Neural progenitor cell (in vitro differentiated cells): ENCODE measurements at regions not wholly inside any gene's neighbourhood (a gene's known extent, or its start where the extent isn't known, plus 50 kb on each side); places are given as distances from the start of the nearest gene placed in this dataset.

Experiments used
- EZH2phosphoT487 ChIP-seq: fragments of 200-600 bp; sonication (generic); IDR thresholded peaks from 2 replicates; pipeline ENCODE4 v1.6.1; 2017; ENCODE audit warnings: antibody characterized with exemption
- TF ChIP-seq, protein P1 (sequence below): fragments of 200-600 bp; sonication (generic); IDR thresholded peaks from 2 replicates; pipeline ENCODE4 v1.5.1; 2017; ENCODE audit warnings: antibody characterized with exemption, mild to moderate bottlenecking

DNA sequence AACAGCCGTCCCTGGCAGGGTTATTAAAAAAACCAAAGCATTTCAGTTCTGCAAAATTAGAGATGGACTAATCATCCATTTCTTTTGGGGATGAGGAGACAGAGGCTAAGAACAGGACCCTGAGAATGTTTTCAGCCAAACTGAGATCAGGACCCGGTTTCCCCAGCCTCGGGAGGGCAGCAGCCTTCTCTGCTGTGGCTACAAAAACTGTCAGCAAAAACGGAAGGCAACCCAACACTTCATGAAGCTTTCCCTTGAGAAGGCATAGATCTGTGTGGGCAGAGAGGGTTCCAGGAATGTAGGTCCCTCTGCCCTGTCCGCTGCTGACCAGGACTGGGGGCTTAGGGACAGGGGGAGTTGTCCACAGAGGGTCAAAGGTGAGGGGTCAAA, 313.5 kb downstream of the TCERG1L start:
- TF ChIP-seq, protein P1, sequence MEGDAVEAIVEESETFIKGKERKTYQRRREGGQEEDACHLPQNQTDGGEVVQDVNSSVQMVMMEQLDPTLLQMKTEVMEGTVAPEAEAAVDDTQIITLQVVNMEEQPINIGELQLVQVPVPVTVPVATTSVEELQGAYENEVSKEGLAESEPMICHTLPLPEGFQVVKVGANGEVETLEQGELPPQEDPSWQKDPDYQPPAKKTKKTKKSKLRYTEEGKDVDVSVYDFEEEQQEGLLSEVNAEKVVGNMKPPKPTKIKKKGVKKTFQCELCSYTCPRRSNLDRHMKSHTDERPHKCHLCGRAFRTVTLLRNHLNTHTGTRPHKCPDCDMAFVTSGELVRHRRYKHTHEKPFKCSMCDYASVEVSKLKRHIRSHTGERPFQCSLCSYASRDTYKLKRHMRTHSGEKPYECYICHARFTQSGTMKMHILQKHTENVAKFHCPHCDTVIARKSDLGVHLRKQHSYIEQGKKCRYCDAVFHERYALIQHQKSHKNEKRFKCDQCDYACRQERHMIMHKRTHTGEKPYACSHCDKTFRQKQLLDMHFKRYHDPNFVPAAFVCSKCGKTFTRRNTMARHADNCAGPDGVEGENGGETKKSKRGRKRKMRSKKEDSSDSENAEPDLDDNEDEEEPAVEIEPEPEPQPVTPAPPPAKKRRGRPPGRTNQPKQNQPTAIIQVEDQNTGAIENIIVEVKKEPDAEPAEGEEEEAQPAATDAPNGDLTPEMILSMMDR: no peak
- no peak for TF ChIP-seq EZH2phosphoT487
